ENCODE measurements at regions not wholly inside any gene's neighbourhood (a gene's known extent, or its start where the extent isn't known, plus 50 kb on each side); places are given as distances from the start of the nearest gene placed in this dataset.

- TF ChIP-seq POLR2A (IDR thresholded peaks at IDR 0.05) (no peak), CTCF (IDR thresholded peaks at IDR 0.05) (no peak), EP300 (IDR thresholded peaks at IDR 0.05) (no peak), POLR2AphosphoS5 (IDR thresholded peaks at IDR 0.05) (no peak)
Measured at GRCh38 chr11:91160661-91161060, 937.8 kb upstream of the CHORDC1 start.
